HL-60 (cell line): ENCODE measurements at regions not wholly inside any gene's neighbourhood (a gene's known extent, or its start where the extent isn't known, plus 50 kb on each side); places are given as distances from the start of the nearest gene placed in this dataset.

Experiments used
- DNase-seq, 2 experiments: peaks; one replicate each; pipeline ENCODE4 v3.0.0-alpha.2; 2010 to 2020; ENCODE audit warnings: low read depth in 1 of 2, low spot score in 1 of 2
- H3K27ac ChIP-seq: fragments of 250-450 bp; sonication (Bioruptor Pico); replicated peaks from 2 replicates; pipeline ENCODE4 v1.5.1; 2020; ENCODE audit warnings: mild to moderate bottlenecking, moderate library complexity
- H3K27me3 ChIP-seq: fragments of 250-450 bp; sonication (Bioruptor Pico); 2 replicates; pipeline ENCODE4 v1.5.1; 2021; ENCODE audit warnings: mild to moderate bottlenecking, moderate library complexity; ENCODE audit not compliant: insufficient read depth, poor library complexity, severe bottlenecking
- H3K4me3 ChIP-seq: replicated peaks from 2 replicates; pipeline ENCODE4 v1.5.1; 2011; ENCODE audit warnings: mild to moderate bottlenecking, control low read depth, low read length; ENCODE audit not compliant: insufficient read depth
- GABPA ChIP-seq: IDR thresholded peaks from 2 replicates; pipeline ENCODE4 v1.6.1; 2012; ENCODE audit warnings: low read depth
- POLR2AphosphoS5 ChIP-seq: IDR thresholded peaks from 2 replicates; pipeline ENCODE4 v1.6.1; 2012; ENCODE audit warnings: low read depth
- SPI1 ChIP-seq: IDR thresholded peaks from 2 replicates; pipeline ENCODE4 v1.6.1; 2012; ENCODE audit warnings: low read depth, mild to moderate bottlenecking, borderline replicate concordance
- TF ChIP-seq, protein P1 (sequence below): IDR thresholded peaks from one replicate; pipeline ENCODE4 v1.5.1; 2011; ENCODE audit warnings: low read length, control low read depth, inconsistent platforms; ENCODE audit not compliant: insufficient read depth
- TF ChIP-seq, protein P2 (sequence below): IDR thresholded peaks from 2 replicates; pipeline ENCODE4 v1.6.1; 2012; ENCODE audit warnings: low read depth; ENCODE audit not compliant: insufficient replicate concordance

DNA sequence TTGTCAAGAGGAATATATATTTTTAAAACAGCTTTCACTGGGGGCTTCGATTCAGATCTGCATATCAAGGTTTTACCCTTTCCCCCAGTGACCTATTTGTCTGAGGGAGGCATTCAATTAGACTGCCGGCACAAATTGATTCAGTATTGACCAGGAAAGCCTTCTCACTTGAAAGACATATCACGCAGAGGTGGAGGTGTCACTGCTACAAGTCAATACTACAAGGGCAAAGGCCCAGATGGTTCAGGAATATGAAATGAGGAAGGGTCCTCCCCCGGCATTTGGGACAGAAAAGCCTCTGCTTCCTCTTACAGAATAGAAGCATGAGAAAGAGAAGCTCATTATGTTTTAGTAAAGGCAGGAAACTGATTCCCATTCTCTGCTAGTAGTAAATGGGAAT, 383.6 kb downstream of the HNRNPD start:
- DNase-seq = no peak
- no peak overlapping the region for H3K4me3 ChIP-seq
- no peaks in the 10 kb centered on the region for H3K27me3 ChIP-seq
- no peak overlapping the region for H3K27ac ChIP-seq
- TF ChIP-seq, protein P1, sequence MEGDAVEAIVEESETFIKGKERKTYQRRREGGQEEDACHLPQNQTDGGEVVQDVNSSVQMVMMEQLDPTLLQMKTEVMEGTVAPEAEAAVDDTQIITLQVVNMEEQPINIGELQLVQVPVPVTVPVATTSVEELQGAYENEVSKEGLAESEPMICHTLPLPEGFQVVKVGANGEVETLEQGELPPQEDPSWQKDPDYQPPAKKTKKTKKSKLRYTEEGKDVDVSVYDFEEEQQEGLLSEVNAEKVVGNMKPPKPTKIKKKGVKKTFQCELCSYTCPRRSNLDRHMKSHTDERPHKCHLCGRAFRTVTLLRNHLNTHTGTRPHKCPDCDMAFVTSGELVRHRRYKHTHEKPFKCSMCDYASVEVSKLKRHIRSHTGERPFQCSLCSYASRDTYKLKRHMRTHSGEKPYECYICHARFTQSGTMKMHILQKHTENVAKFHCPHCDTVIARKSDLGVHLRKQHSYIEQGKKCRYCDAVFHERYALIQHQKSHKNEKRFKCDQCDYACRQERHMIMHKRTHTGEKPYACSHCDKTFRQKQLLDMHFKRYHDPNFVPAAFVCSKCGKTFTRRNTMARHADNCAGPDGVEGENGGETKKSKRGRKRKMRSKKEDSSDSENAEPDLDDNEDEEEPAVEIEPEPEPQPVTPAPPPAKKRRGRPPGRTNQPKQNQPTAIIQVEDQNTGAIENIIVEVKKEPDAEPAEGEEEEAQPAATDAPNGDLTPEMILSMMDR = no peak
- TF ChIP-seq SPI1 (no peak), GABPA (no peak), POLR2AphosphoS5 (no peak)
- TF ChIP-seq, protein P2, sequence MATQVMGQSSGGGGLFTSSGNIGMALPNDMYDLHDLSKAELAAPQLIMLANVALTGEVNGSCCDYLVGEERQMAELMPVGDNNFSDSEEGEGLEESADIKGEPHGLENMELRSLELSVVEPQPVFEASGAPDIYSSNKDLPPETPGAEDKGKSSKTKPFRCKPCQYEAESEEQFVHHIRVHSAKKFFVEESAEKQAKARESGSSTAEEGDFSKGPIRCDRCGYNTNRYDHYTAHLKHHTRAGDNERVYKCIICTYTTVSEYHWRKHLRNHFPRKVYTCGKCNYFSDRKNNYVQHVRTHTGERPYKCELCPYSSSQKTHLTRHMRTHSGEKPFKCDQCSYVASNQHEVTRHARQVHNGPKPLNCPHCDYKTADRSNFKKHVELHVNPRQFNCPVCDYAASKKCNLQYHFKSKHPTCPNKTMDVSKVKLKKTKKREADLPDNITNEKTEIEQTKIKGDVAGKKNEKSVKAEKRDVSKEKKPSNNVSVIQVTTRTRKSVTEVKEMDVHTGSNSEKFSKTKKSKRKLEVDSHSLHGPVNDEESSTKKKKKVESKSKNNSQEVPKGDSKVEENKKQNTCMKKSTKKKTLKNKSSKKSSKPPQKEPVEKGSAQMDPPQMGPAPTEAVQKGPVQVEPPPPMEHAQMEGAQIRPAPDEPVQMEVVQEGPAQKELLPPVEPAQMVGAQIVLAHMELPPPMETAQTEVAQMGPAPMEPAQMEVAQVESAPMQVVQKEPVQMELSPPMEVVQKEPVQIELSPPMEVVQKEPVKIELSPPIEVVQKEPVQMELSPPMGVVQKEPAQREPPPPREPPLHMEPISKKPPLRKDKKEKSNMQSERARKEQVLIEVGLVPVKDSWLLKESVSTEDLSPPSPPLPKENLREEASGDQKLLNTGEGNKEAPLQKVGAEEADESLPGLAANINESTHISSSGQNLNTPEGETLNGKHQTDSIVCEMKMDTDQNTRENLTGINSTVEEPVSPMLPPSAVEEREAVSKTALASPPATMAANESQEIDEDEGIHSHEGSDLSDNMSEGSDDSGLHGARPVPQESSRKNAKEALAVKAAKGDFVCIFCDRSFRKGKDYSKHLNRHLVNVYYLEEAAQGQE = no peak

DNA sequence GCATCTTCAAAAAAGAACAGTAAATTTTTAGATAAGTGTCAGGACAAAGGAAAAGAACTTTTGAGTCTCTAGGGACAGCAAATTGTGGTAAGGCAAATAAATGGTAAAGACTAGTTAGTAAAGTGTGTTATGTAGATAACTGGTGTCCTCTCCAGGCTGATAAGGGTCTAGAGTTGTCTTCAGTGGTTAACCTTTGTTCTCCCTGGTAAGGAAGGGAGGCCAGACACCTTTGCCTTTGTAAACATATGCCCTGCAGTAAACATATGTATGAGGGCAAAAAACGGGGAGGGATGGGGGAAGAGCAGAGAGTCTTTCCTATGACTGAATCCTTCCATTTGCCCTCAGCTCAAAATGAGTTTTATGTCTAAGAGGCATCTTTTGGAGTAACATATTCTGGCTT, 384.6 kb downstream of the HNRNPD start:
- Histone ChIP-seq H3K27ac (no peak overlapping the region), H3K4me3 (no peak overlapping the region), H3K27me3 (no peaks in the 10 kb centered on the region)
- DNase-seq = no peak
- TF ChIP-seq, protein P2 = no peak
- TF ChIP-seq, protein P1 = no peak
- TF ChIP-seq SPI1 (no peak), GABPA (no peak), POLR2AphosphoS5 (no peak)

DNA sequence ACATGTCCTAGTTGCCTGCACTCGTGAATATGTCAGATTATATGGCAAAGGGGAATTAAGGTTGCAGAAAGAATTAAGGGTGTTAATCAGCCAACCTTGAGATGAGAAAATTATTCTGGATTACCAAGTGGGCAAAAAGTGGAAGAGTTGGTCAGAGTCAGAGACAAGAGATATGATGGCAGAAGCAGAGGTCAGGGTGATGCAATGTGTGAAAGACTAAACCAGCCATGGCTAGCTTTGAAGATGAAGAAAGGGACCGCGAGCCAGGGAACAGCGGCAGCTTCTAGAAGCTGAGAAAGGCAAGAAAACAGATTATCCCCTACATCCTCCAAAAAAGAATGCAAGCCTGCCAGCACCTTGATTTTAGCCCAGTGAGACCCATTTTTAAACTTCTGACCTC, 385.6 kb downstream of the HNRNPD start:
- Histone ChIP-seq H3K4me3 (no peak overlapping the region), H3K27me3 (no peaks in the 10 kb centered on the region), H3K27ac (no peak overlapping the region)
- DNase-seq = no peak
- TF ChIP-seq, protein P2 = no peak
- TF ChIP-seq, protein P1 = no peak
- TF ChIP-seq GABPA = no peak
- TF ChIP-seq POLR2AphosphoS5 = no peak
- TF ChIP-seq SPI1 = no peak
